Natural killer cell treated with Interleukin-12 subunit alpha and Interleukin-12 subunit beta and Interleukin-15 and Interleukin-18, amount 100 ng/mL, for 72 hours (primary cell): ENCODE measurements at regions not wholly inside any gene's neighbourhood (a gene's known extent, or its start where the extent isn't known, plus 50 kb on each side); places are given as distances from the start of the nearest gene placed in this dataset.
"Not testable (repeated sequence)": the region's sequence is repeated elsewhere in the genome, so short reads cannot be mapped to it uniquely, and the experiment has no call there.

Experiments used
- ATAC-seq, 2 donors: fragments of 150-1000 bp; cut with Tn5 transposase in 1 of 2; sonication (Bioruptor Pico), chemical (Tn5 transposase) in 1 of 2; 2 replicates each; pipeline ENCODE4 v1.10.0; 2021
- DNase-seq: peaks from one replicate; pipeline ENCODE4 v3.0.0; 2022; ENCODE audit warnings: low spot score
- H3K27ac Mint-ChIP-seq, 2 donors: 1 replicate in 1 of 2; 2 replicates in 1 of 2; pipeline ENCODE4 v1.8.0; 2022; ENCODE audit warnings: mixed read lengths in 2 of 2, mild to moderate bottlenecking in 1 of 2, moderate library complexity in 1 of 2
- H3K27me3 Mint-ChIP-seq, 2 donors: 1 replicate in 1 of 2; 2 replicates in 1 of 2; pipeline ENCODE4 v1.8.0; 2022; ENCODE audit warnings: mixed read lengths in 2 of 2
- H3K36me3 Mint-ChIP-seq: one replicate; pipeline ENCODE4 v1.8.0; 2022; ENCODE audit warnings: mixed read lengths
- H3K4me1 Mint-ChIP-seq, 2 donors: 1 replicate in 1 of 2; 2 replicates in 1 of 2; pipeline ENCODE4 v1.8.0; 2022; ENCODE audit warnings: low read depth in 2 of 2, mixed read lengths in 2 of 2, mild to moderate bottlenecking in 1 of 2
- H3K4me3 Mint-ChIP-seq: one replicate; pipeline ENCODE4 v1.8.0; 2022; ENCODE audit warnings: mixed read lengths
- H3K9me3 Mint-ChIP-seq: 2 replicates; pipeline ENCODE4 v1.8.0; 2022; ENCODE audit warnings: mixed read lengths

DNA sequence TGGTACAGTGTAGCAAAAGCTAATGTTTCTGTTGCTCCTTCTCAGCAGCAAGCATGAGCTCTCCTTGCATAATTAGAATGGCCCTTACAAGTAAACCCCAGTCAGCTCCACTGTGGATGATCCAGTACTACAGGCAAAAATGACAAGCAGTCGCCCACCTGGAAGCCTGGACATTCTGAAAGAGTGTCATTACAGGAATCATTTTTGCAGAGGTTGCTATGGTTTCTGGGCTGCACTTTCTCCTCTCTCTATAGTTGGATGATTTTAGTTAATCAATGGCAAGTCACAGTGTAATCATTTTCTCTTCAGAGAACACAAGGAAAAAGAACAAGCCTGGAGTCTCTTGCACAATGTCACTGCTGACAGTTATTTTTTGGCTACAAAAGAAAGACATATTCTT lies 102.9 kb upstream of the MYO3A start:
- no peak overlapping the region for H3K27ac Mint-ChIP-seq

DNA sequence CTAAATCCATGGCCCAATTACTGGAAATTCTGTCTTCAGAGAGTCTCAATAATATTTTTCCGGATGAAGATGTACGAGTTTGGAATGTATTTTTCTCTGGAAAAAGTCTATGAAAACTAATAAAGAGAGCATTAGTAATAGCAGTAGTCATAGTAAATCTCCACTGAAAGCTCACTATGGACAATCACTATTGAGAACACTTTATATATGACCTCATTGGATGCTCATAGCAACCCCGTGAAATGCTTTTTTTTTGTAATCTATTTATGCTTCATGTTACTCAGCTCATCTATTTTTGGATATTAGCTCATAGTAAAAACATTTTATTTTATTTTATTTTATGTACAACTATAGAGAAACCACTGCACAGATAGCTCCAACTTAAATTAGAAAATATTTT lies 94.3 kb upstream of the MYO3A start:
- no peak for DNase-seq
- Mint-ChIP-seq H3K9me3 (peaks cover 4% of the 10 kb centered on the region), H3K36me3 (no peaks in the 10 kb centered on the region), H3K4me1 (no peaks in the 10 kb centered on the region), H3K27ac (no peak overlapping the region), H3K27me3 (no peaks in the 10 kb centered on the region), H3K4me3 (no peak overlapping the region)
- ATAC-seq, result no peak

More for the DNA sequence above, 102.9 kb upstream of the MYO3A start:
- H3K4me3 Mint-ChIP-seq, result no peak overlapping the region
- no peaks in the 10 kb centered on the region for H3K27me3 Mint-ChIP-seq
- no peaks in the 10 kb centered on the region for H3K4me1 Mint-ChIP-seq
- ATAC-seq (no peak), DNase-seq (no peak)
- no peaks in the 10 kb centered on the region for H3K36me3 Mint-ChIP-seq
- H3K9me3 Mint-ChIP-seq, result peaks cover 7% of the 10 kb centered on the region

DNA sequence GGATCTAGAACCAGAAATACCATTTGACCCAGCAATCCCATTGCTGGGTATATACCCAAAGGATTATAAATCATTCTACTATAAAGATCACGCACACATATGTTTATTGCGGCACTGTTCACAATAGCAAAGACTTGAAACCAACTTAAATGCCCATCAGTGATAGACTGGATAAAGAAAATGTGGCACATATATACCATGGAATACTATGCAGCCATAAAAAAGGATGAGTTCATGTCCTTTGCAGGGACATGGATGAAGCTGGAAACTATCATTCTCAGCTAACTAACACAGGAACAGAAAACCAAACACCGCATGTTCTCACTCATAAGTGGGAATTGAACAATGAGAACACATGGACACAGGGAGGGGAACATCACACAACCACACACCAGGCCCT lies 93.2 kb upstream of the MYO3A start:
- not testable (repeated sequence) for ATAC-seq, H3K4me1 Mint-ChIP-seq, H3K4me3 Mint-ChIP-seq

DNA sequence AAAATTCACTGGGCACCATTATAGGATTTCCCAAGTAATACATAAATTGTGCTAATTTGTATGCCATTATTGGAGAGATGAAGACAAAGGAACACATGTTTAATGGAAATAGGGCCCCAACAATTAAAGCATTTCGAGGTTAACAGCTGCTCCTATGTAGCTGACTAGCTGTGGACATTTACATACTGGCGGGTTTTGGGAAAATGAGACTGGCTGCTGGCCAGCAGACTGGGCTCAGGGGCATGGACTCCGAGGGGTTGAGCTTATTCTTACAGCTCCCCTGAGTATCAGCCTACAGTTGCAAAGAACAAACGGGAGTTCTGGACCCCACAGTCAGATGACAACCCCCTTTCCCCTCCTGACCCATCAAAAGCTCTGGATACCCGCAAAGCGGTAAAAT lies 91.9 kb upstream of the MYO3A start:
- H3K27me3 Mint-ChIP-seq, result no peaks in the 10 kb centered on the region
- DNase-seq (no peak), ATAC-seq (no peak)
- no peak overlapping the region for H3K4me3 Mint-ChIP-seq
- no peaks in the 10 kb centered on the region for H3K4me1 Mint-ChIP-seq
- H3K36me3 Mint-ChIP-seq, result no peaks in the 10 kb centered on the region
- H3K9me3 Mint-ChIP-seq, result no peaks in the 10 kb centered on the region
- no peak overlapping the region for H3K27ac Mint-ChIP-seq

More for the DNA sequence above, 93.2 kb upstream of the MYO3A start:
- not testable (repeated sequence) for DNase-seq, H3K36me3 Mint-ChIP-seq, H3K27me3 Mint-ChIP-seq, H3K9me3 Mint-ChIP-seq, H3K27ac Mint-ChIP-seq

DNA sequence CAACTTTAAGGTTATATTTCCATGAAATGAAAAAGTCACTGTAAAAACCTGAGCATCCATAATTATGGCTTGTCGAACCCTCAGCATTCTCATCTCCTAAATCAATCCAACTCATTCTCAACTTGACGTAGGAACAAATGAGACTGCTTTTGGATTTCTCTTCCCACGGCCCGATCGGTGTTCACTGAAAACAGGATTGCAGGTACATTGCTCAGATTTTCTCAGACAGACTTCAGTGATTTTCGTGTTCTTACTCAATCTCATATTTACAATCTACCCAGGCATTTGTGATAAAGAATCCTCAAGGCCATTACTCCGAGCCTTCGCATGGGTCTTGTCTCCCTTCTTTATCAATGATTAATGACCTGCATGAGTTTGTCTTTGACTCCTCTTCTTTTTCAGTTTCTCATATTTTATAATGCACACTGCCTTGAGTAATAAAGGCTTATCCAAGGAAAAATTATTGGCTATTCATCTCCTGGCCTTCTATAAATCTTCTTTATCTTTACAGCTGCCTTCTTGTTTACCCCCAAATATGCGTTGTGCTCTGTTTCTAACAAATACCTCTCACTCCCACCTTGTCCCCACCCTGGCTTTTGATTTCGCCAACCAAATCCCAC lies 90.4 kb upstream of the MYO3A start:
- Mint-ChIP-seq H3K4me1 (no peaks in the 10 kb centered on the region), H3K9me3 (peaks cover 3% of the 10 kb centered on the region), H3K27ac (no peak overlapping the region), H3K27me3 (peaks cover 2 to 4% of the 10 kb centered on the region in 2 donors), H3K4me3 (no peak overlapping the region), H3K36me3 (no peaks in the 10 kb centered on the region)
- ATAC-seq (no peak), DNase-seq (no peak)

DNA sequence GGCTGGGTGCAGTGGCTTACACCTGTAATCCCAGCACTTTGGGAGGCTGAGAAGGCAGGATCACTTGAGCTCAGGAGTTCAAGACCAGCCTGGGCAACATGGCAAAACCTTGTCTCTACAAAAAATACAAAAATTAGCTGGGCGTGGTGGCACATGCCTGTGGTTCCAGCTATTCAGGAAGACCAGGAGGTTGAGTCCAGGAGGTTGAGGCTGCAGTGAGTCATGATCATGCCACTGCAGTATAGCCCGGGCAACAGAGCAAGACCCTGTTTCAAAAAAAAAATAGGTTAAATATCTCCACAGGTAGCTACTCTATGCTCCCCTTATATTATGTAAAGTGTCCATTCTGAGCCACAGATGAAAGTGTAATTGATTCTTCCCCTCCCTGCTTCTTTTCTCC lies 89.3 kb upstream of the MYO3A start:
- not testable (repeated sequence) for H3K36me3 Mint-ChIP-seq, H3K4me3 Mint-ChIP-seq, H3K27ac Mint-ChIP-seq, H3K27me3 Mint-ChIP-seq, H3K4me1 Mint-ChIP-seq, DNase-seq, H3K9me3 Mint-ChIP-seq, ATAC-seq

DNA sequence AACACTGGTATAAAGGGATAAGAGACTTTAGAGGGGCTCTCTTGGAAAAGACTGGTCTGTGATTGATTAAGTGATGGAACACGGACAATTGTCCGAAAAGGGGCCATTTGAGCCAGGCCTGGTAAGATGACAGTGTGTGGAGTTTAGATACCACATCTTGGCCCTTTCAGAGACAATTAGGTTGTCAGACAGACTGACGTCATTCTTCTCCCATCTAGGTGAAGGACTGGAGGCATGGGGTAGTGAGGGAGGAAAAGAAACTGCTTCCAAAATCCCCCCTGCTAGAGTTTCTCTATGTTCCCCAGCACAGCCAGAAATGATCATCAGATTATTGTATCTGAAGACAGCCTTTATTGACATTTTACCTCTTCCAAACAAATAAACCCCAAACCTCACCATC lies 84.8 kb upstream of the MYO3A start:
- Mint-ChIP-seq H3K4me1 (no peaks in the 10 kb centered on the region), H3K27me3 (peaks cover 5 to 8% of the 10 kb centered on the region in 2 donors), H3K36me3 (no peaks in the 10 kb centered on the region), H3K9me3 (peaks cover 6% of the 10 kb centered on the region), H3K4me3 (no peak overlapping the region), H3K27ac (no peak overlapping the region)
- ATAC-seq (no peak), DNase-seq (no peak)

DNA sequence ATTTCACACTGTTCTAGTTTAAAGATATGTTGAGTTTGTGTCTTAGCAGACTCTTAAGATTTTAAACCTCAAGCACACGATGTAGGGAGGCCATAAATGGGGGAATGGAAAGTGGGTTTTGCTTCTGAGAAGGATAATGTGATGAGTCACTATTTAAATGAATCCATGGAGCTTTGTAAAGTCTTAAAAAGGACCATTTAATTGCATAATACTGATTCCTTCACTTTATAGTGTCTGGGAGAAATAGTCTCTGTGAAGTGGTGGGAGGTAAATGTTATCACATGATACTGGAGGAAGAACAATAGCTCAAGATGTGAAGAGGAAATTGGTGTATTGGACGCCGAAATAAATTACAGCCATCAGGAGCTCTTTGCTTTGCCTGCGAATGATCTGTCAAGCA lies 84.0 kb upstream of the MYO3A start:
- Mint-ChIP-seq H3K27ac (no peak overlapping the region), H3K9me3 (peaks cover 6% of the 10 kb centered on the region), H3K36me3 (no peaks in the 10 kb centered on the region), H3K4me3 (no peak overlapping the region), H3K27me3 (peaks cover 5 to 8% of the 10 kb centered on the region in 2 donors), H3K4me1 (no peaks in the 10 kb centered on the region)
- DNase-seq (no peak), ATAC-seq (no peak)

DNA sequence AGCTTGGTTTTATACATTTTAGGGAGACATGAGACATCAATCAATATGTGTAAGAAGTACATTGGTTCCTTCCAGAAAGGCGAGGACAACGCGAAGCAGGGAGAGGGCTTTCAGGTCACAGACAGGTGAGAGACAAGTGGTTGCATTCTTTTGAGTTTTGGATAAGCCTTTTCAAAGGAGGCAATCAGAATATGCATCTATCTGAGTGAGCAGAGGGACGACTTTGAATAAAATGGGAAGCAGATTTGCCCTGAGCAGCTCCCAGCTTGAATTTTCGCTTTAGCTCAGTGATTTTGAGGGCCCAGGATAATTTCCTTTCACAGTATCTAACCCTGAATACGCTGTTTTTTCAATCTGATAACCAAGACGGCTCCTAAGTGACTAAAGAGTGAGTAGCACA lies 82.5 kb upstream of the MYO3A start:
- no peaks in the 10 kb centered on the region for H3K36me3 Mint-ChIP-seq
- ATAC-seq, result no peak
- no peaks in the 10 kb centered on the region for H3K4me1 Mint-ChIP-seq
- peaks cover 6% of the 10 kb centered on the region for H3K9me3 Mint-ChIP-seq
- H3K27ac Mint-ChIP-seq, result no peak overlapping the region
- H3K27me3 Mint-ChIP-seq, result peaks cover 5 to 8% of the 10 kb centered on the region in 2 donors
- no peak for DNase-seq
- no peak overlapping the region for H3K4me3 Mint-ChIP-seq

DNA sequence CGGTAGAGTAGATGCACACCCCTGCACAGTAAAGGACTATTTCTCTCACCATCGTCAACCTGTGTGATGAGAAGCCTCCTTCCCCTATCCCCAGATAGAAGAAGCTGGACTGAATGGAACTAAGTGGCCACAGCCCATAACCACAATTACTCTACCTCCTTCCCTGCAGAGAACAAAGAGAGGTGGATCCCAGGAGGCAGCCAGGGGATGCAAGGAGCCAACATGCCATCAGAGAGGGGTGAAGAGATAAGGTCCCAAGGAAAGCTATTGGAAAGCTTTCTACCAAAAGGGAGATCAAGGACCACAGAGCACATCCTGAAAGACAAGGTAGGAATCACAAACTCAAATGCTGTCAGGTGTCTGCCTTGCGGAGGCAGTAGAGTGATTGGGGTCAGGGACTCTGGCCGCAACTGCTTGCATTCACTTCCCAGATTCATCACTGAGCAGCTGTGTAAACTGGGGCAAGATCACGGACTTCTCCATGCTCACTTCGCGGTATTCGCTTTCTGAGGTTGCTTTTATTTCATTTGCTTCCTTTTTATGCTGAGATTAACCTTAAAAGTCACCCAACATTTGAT lies 81.6 kb upstream of the MYO3A start:
- ATAC-seq (peak in 1 of 2 donors; percentile 28), DNase-seq (no peak)
- no peak overlapping the region for H3K4me3 Mint-ChIP-seq
- H3K27ac Mint-ChIP-seq, result no peak overlapping the region
- peaks cover 9 to 14% of the 10 kb centered on the region in 2 donors for H3K27me3 Mint-ChIP-seq
- no peaks in the 10 kb centered on the region for H3K36me3 Mint-ChIP-seq
- H3K9me3 Mint-ChIP-seq, result peaks cover 6% of the 10 kb centered on the region
- no peaks in the 10 kb centered on the region for H3K4me1 Mint-ChIP-seq

DNA sequence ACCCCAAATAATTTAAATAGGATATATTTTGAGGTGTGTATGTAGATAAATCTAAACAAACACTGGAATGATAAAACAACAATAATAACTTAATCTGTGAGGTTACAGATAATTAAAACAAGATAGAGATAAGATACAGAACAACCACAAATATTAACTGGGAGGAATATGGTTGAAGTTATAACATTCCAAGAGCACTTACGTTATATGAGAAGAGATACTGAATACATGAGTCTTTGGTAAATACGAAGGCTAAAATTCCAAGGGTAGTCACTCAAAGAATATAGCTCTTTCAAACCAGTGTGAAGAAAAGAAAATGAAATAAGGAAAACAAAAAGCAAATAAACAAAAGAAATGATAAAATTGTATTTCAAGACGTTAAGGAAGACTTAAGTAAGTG lies 76.0 kb upstream of the MYO3A start:
- H3K27ac Mint-ChIP-seq, result no peak overlapping the region
- no peaks in the 10 kb centered on the region for H3K9me3 Mint-ChIP-seq
- H3K4me3 Mint-ChIP-seq, result no peak overlapping the region
- H3K27me3 Mint-ChIP-seq, result peaks cover 4 to 6% of the 10 kb centered on the region in 2 donors
- H3K36me3 Mint-ChIP-seq, result no peaks in the 10 kb centered on the region
- no peak for DNase-seq
- ATAC-seq, result no peak
- H3K4me1 Mint-ChIP-seq, result no peaks in the 10 kb centered on the region

DNA sequence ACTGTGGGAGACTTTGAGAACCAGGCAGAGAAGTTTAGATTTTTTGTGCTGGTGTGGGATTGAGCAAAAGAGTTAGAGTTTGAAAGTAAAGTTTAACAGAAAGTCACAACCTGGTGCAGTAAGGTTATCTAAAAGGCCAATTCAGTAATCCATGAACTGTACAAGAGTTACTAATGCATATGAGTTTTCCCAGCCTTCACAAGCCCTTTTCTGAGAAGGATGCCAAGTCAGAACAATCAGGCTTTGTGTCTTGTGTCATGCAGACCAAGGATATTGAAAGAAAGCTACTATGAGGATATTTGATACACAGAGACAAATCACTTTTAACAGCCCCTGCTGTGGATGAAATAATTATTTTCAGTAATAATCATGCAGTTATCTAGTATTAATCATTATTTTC lies 68.8 kb upstream of the MYO3A start:
- Mint-ChIP-seq H3K9me3 (peaks cover 3% of the 10 kb centered on the region), H3K27ac (no peak overlapping the region), H3K4me1 (no peaks in the 10 kb centered on the region), H3K4me3 (no peak overlapping the region), H3K27me3 (peaks cover 0 to 6% of the 10 kb centered on the region in 2 donors), H3K36me3 (peaks cover 4% of the 10 kb centered on the region)
- ATAC-seq, result no peak
- DNase-seq, result no peak

DNA sequence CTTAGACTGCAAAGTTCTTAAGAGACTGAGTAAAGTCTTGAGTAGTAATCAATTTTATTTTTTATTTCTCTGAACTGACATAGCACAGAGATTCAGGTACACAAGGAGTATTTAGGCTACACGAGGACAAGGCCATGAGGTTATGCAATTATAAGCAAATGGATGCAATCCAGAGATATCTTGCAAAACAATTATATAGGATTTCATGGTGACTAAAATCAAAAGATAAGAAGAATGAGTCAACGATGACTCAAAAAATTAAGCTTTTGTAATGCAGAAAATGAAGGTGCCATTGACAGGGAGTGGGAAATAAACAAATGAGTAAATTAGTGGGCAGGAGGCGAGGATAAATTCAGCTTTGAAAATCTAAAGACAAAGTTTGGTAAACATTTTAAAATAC lies 66.7 kb upstream of the MYO3A start:
- no peak overlapping the region for H3K27ac Mint-ChIP-seq
- peaks cover 3% of the 10 kb centered on the region for H3K9me3 Mint-ChIP-seq
- peaks cover 0 to 13% of the 10 kb centered on the region in 2 donors for H3K27me3 Mint-ChIP-seq
- peaks cover 8% of the 10 kb centered on the region for H3K36me3 Mint-ChIP-seq
- ATAC-seq, result no peak
- no peak for DNase-seq
- H3K4me3 Mint-ChIP-seq, result no peak overlapping the region
- no peaks in the 10 kb centered on the region for H3K4me1 Mint-ChIP-seq

DNA sequence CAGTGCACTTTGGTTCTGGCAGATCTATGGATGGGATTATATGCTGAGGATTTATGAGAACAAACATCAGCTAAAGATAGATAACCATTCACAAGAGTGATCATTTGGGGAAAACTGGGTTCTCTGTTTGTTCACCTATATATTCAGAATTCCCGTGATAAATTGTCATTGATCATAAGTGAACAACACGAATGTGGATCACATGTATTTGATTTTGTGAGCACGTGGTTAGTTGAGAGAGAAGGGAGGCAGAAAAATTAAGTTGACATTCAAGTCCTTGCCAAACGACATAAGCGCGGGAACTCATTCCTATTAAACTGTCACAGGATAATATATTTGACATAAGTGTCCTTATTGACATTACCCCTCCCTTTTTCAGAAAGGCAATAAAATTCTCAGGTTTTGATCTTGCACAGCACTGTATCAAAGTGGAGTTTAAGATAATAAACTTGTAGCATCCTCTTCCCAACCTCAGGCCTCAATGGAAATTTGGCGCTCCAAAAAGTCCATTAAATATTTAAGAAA lies 64.9 kb upstream of the MYO3A start:
- Mint-ChIP-seq H3K4me3 (no peak overlapping the region), H3K27me3 (peaks cover 0 to 13% of the 10 kb centered on the region in 2 donors), H3K4me1 (no peaks in the 10 kb centered on the region), H3K9me3 (peaks cover 3% of the 10 kb centered on the region), H3K27ac (no peak overlapping the region), H3K36me3 (peaks cover 8% of the 10 kb centered on the region)
- DNase-seq (no peak), ATAC-seq (no peak)

DNA sequence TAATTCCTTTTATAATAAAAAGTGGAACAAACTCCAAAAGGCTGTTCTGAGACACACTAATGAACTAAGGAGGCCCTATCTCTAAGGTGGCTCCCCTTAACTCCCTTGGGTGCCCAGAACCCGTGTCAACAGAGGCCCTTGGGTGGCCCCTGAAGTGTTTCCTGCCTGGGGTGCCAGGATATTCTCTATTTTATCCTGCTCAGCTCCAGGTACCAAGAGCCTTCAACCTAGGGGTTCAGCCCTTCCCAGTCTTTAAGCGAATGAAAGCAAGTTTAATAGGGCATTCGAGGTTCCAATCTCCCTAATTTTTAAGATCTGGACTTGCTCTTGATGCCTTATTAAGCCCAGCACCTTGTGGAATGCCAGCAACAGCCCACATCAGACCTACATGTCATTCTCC lies 64.4 kb upstream of the MYO3A start:
- no peak overlapping the region for H3K4me3 Mint-ChIP-seq
- DNase-seq (no peak), ATAC-seq (no peak)
- H3K27ac Mint-ChIP-seq, result no peak overlapping the region
- H3K27me3 Mint-ChIP-seq, result peaks cover 0 to 13% of the 10 kb centered on the region in 2 donors
- H3K4me1 Mint-ChIP-seq, result no peaks in the 10 kb centered on the region
- H3K36me3 Mint-ChIP-seq, result peaks cover 4% of the 10 kb centered on the region
- H3K9me3 Mint-ChIP-seq, result no peaks in the 10 kb centered on the region
